GM21737 (cell line): ENCODE measurements at regions not wholly inside any gene's neighbourhood (a gene's known extent, or its start where the extent isn't known, plus 50 kb on each side); places are given as distances from the start of the nearest gene placed in this dataset.

Source experiments
- ATAC-seq: cut with Tn5 transposase; IDR thresholded peaks from one replicate; pipeline ENCODE4 v1.9.1; 2021; ENCODE audit warnings: mild to moderate bottlenecking, moderate library complexity; ENCODE audit not compliant: unreplicated experiment

GRCh38 chr22:49626361-49627216 is 201.1 kb downstream of the BRD1 start:
- no peak for ATAC-seq

GRCh38 chr22:49624421-49625177 is 203.1 kb downstream of the BRD1 start:
- no peak for ATAC-seq

GRCh38 chr22:49623715-49624114 is 204.0 kb downstream of the BRD1 start:
- no peak for ATAC-seq

GRCh38 chr22:49623176-49623575 is 204.5 kb downstream of the BRD1 start:
- ATAC-seq: no peak

DNA sequence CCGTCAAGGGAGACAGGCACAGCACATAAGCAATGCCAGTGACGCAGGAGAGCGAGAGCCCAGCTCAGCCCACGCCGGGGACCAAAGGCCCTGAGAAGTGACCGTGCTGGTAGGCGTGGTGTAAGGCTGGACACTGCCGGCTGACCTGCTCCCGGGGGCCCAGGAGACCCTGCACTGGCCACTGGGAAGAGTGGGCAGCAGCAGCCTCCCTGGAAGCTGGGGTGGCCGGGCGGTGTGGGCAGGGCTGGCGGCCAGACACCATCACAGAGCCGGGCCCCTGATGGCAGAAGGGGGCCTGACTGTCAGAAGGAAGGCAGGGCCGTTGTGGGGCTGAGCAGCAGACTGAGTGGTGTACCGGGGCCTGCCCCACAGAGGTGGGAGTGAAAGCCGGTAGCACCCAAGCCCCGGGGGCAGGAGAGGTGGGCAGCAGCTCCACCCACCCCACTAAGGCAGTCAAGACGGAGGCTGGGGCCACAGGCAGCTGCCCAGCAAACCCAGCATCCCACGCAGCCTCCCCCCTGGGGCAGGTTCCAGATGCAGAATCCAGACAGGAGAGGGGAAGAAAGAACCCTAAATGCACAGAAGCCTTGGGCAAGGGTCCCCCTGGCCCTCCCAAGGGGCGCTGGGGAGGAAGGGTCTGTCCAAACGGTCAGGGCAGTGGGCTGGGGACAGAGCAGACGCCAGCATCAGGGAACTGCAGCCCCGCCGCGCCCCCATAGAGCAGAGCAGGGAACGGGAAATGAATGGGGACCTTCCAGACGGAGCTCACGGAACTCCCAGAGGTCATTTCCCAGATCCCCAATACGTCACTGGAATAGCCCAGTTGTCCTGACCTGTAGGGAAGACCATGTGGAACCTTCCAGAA is 205.2 kb downstream of the BRD1 start:
- no peak for ATAC-seq

DNA sequence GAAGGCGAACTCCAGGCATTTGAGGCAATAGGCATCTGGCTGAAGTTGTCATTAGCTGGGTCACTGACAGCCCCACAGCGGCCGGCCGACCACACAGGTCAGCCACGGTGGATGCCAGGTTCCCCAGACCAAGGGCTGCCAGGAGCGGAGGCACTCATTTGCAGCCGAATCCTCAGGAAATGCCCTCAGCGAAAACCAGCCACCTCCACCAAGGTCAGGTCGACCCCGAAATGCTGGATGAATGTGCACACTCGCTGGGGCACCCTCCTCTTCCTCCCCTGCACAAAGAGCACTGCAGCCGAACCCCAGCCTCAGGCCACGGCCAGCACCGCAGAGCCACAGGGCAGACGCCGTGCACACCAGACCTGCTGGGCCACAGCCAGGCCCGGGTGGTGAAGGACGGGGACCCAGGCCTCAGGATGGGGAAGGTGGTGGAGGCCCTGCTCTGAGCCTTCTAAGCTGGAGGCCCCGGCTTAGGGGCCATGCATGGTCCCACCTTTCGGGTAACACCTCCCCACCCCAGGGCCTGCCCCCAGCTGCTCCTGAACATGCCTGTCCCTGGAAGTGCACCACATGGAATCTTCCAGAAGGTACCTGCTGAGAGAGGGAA is 206.0 kb downstream of the BRD1 start:
- ATAC-seq: no peak

GRCh38 chr22:49620666-49621065 is 207.0 kb downstream of the BRD1 start:
- no peak for ATAC-seq

- ATAC-seq: no peak
Measured at GRCh38 chr22:49620003-49620556, 207.6 kb downstream of the BRD1 start.

GRCh38 chr22:49619301-49619700 is 208.4 kb downstream of the BRD1 start:
- ATAC-seq: no peak

DNA sequence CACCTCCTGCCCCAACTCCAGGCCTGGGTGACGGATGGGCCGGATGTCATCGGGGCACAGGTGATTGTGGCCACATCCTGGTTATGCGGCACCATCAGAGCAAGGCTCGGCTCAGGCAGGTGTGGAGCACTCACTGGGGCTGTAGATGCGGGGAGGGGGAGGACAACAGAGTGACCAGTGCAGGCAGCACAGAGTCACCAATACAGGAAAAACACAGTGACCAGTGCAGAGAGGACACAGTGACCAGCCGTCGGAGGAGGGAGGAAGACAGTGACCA is 209.1 kb downstream of the BRD1 start:
- no peak for ATAC-seq

GRCh38 chr22:49617866-49618676 is 209.6 kb downstream of the BRD1 start:
- no peak for ATAC-seq

- ATAC-seq: no peak
Measured at GRCh38 chr22:49617264-49617663, 210.4 kb downstream of the BRD1 start.

- no peak for ATAC-seq
Measured at GRCh38 chr22:49616356-49617231, 211.1 kb downstream of the BRD1 start.

GRCh38 chr22:49614966-49615965 is 212.4 kb downstream of the BRD1 start:
- no peak for ATAC-seq

DNA sequence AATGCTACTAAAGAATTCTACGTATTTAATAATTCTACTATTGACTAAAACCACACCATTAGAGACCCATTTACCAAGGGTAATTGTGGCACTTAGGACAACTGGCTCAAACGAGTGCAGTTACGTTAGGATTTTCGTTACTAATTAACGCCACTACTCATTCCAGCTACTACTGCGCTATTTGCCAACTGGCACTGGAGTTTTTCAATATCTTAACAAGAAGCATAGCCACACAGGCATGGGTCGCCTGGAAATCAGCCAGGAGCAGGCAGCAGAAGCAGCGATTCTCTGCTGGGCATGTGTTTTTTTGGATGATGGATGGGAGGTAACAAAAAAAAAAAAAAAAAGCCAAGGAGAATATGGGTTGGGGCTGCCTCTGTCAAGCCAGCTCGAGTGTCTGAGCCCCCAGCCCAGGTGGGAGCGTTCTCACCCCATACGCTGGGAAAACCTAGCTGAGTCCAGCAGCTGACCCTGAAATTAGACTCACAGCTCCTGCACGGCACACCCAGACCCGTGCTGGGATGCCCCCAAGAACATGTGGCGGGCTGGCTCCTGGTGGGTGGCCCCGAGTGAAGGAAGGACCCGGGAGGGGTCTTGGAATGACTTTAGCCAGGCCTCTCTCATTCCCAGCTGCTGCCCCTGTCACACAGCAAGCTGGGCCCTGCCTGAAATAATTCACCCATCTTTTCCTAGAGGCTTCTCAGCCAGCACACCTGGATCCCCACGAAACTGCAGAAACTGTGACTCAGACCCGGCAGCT is 214.0 kb downstream of the BRD1 start:
- ATAC-seq: no peak

DNA sequence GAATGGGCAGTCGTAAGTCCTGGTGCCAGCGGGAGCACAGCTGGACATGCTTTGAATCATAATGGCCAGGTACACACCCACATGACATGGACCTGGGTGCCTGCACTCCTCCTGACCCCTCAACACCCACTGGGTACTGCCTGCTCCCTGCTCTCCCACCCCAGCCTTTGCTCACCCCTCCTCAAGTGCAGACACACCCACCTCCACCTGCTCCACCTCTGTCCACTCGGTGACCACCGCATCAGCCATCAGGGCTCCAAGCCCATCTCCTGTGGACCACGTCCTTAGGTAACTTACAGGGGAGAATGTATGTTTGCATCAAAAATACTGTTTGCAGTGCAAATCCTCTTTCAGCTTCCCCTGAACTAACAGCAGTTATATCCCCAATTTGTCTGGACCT is 214.6 kb downstream of the BRD1 start:
- ATAC-seq: no peak
